ENCODE measurements at regions not wholly inside any gene's neighbourhood (a gene's known extent, or its start where the extent isn't known, plus 50 kb on each side); places are given as distances from the start of the nearest gene placed in this dataset.

GRCh38 chr20:5686384-5687105 lies 63.7 kb upstream of the SHLD1 start:
- TF ChIP-seq, protein P1, sequence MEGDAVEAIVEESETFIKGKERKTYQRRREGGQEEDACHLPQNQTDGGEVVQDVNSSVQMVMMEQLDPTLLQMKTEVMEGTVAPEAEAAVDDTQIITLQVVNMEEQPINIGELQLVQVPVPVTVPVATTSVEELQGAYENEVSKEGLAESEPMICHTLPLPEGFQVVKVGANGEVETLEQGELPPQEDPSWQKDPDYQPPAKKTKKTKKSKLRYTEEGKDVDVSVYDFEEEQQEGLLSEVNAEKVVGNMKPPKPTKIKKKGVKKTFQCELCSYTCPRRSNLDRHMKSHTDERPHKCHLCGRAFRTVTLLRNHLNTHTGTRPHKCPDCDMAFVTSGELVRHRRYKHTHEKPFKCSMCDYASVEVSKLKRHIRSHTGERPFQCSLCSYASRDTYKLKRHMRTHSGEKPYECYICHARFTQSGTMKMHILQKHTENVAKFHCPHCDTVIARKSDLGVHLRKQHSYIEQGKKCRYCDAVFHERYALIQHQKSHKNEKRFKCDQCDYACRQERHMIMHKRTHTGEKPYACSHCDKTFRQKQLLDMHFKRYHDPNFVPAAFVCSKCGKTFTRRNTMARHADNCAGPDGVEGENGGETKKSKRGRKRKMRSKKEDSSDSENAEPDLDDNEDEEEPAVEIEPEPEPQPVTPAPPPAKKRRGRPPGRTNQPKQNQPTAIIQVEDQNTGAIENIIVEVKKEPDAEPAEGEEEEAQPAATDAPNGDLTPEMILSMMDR (IDR thresholded peaks at IDR 0.05; ENCODE audit: insufficient read depth, low read length) = no peak
- TF ChIP-seq POLR2AphosphoS5 (IDR thresholded peaks at IDR 0.05; ENCODE audit: low read depth) (no peak), GABPA (IDR thresholded peaks at IDR 0.05; ENCODE audit: low read depth) (no peak), SPI1 (IDR thresholded peaks at IDR 0.05; ENCODE audit: borderline replicate concordance, low read depth) (no peak)
- TF ChIP-seq, protein P2, sequence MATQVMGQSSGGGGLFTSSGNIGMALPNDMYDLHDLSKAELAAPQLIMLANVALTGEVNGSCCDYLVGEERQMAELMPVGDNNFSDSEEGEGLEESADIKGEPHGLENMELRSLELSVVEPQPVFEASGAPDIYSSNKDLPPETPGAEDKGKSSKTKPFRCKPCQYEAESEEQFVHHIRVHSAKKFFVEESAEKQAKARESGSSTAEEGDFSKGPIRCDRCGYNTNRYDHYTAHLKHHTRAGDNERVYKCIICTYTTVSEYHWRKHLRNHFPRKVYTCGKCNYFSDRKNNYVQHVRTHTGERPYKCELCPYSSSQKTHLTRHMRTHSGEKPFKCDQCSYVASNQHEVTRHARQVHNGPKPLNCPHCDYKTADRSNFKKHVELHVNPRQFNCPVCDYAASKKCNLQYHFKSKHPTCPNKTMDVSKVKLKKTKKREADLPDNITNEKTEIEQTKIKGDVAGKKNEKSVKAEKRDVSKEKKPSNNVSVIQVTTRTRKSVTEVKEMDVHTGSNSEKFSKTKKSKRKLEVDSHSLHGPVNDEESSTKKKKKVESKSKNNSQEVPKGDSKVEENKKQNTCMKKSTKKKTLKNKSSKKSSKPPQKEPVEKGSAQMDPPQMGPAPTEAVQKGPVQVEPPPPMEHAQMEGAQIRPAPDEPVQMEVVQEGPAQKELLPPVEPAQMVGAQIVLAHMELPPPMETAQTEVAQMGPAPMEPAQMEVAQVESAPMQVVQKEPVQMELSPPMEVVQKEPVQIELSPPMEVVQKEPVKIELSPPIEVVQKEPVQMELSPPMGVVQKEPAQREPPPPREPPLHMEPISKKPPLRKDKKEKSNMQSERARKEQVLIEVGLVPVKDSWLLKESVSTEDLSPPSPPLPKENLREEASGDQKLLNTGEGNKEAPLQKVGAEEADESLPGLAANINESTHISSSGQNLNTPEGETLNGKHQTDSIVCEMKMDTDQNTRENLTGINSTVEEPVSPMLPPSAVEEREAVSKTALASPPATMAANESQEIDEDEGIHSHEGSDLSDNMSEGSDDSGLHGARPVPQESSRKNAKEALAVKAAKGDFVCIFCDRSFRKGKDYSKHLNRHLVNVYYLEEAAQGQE (IDR thresholded peaks at IDR 0.05; ENCODE audit: insufficient replicate concordance, low read depth) = no peak
